ENCODE measurements at regions not wholly inside any gene's neighbourhood (a gene's known extent, or its start where the extent isn't known, plus 50 kb on each side); places are given as distances from the start of the nearest gene placed in this dataset.

DNA sequence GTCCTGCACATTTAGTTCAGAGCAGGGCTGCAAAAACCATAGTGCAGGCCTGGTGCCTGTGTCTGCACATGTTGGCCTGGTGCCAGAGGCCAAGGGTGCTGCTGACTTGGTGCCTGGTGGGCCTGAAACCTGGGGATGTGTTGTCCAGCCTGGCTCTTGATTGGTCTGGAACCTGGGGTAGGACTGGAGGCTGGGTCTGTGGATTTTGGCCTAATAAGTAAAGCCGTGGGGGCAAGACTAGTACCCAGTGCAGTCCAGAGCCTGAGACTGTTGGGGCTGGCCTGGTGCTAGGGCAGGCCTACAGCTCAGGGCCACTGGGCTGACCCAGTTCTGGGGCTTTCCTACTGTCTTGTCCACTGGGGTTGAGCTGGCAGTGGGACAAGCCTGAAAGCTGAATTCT is 817.9 kb downstream of the DNAJB9 start:
- no peak for DNase-seq

DNA sequence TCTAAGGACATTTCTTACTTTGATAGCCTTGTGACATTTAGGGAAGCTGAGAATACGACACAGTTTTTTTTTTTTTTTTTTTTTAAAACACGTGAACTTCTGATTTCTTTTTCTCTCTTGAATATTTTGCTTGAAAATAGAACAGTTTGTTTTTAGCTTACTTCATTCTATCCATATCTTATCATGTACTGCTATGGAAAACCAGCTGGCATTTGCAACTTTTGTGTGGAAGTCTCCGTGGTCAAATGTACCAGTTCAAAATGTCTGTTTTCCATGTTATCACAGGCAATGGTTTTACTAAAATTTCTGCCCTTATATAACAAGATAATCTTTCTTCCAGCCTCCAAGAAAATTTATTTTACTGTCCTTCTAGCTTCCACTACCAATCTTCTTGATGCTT is 821.6 kb downstream of the DNAJB9 start:
- no peaks in the 10 kb centered on the region for H3K4me1 ChIP-seq (ENCODE audit: insufficient read depth, low read length)
- Mint-ChIP-seq H3K4me3 (no peak overlapping the region), H3K27ac (no peak overlapping the region), H3K9me3 (peaks cover 0 to 4% (median 0%) of the 10 kb centered on the region in 8 donors), H3K27me3 (no peaks in the 10 kb centered on the region), H3K36me3 (no peaks in the 10 kb centered on the region), H3K4me1 (no peaks in the 10 kb centered on the region)
- H3K4me3 ChIP-seq (ENCODE audit: low read length in 2 of 2), result no peak overlapping the region
- no peaks in the 10 kb centered on the region for H3K36me3 ChIP-seq (ENCODE audit: insufficient read depth, low read length)
- intact Hi-C loops (cut with micrococcal nuclease), result no loop called here
- no peak for DNase-seq
- no peaks in the 10 kb centered on the region for H3K9me3 ChIP-seq (ENCODE audit: control insufficient read depth in 1 of 2, low read length in 2 of 2)
- no peaks in the 10 kb centered on the region for H3K27me3 ChIP-seq (ENCODE audit: insufficient read depth, low read length)
- CTCF ChIA-PET (ENCODE audit: partially characterized antibody), result no interaction called here
- no peak overlapping the region for H3K27ac ChIP-seq (ENCODE audit: low read depth, low read length)
- POLR2A ChIA-PET (ENCODE audit: partially characterized antibody), result no interaction called here

More for the DNA sequence above, 817.9 kb downstream of the DNAJB9 start:
- no peaks in the 10 kb centered on the region for H3K36me3 Mint-ChIP-seq
- CTCF ChIA-PET (ENCODE audit: partially characterized antibody), result no interaction called here
- H3K9me3 ChIP-seq (ENCODE audit: control insufficient read depth in 1 of 2, low read length in 2 of 2), result no peaks in the 10 kb centered on the region
- no peak overlapping the region for H3K4me3 Mint-ChIP-seq
- peaks cover 0 to 6% (median under 1%) of the 10 kb centered on the region in 8 donors for H3K9me3 Mint-ChIP-seq
- no peaks in the 10 kb centered on the region for H3K36me3 ChIP-seq (ENCODE audit: insufficient read depth, low read length)
- H3K4me1 Mint-ChIP-seq, result no peaks in the 10 kb centered on the region
- H3K4me1 ChIP-seq (ENCODE audit: insufficient read depth, low read length), result no peaks in the 10 kb centered on the region
- H3K27ac ChIP-seq (ENCODE audit: low read depth, low read length), result no peak overlapping the region
- H3K27me3 ChIP-seq (ENCODE audit: insufficient read depth, low read length), result no peaks in the 10 kb centered on the region
- POLR2A ChIA-PET (ENCODE audit: partially characterized antibody), result no interaction called here
- no peak overlapping the region for H3K4me3 ChIP-seq (ENCODE audit: low read length in 2 of 2)
- intact Hi-C loops (cut with micrococcal nuclease), result no loop called here
- H3K27me3 Mint-ChIP-seq, result no peaks in the 10 kb centered on the region
- H3K27ac Mint-ChIP-seq, result no peak overlapping the region

GRCh38 chr7:109402107-109402506 is 832.4 kb downstream of the DNAJB9 start:
- no peaks in the 10 kb centered on the region for H3K27me3 Mint-ChIP-seq
- no peaks in the 10 kb centered on the region for H3K4me1 ChIP-seq (ENCODE audit: insufficient read depth, low read length)
- no peak for DNase-seq
- H3K9me3 Mint-ChIP-seq, result peaks cover 0 to 8% (median under 1%) of the 10 kb centered on the region in 8 donors
- H3K4me1 Mint-ChIP-seq, result no peaks in the 10 kb centered on the region
- H3K36me3 Mint-ChIP-seq, result no peaks in the 10 kb centered on the region
- H3K9me3 ChIP-seq (ENCODE audit: control insufficient read depth in 1 of 2, low read length in 2 of 2), result no peaks in the 10 kb centered on the region
- no peaks in the 10 kb centered on the region for H3K27me3 ChIP-seq (ENCODE audit: insufficient read depth, low read length)
- no peak overlapping the region for H3K4me3 Mint-ChIP-seq
- no peaks in the 10 kb centered on the region for H3K36me3 ChIP-seq (ENCODE audit: insufficient read depth, low read length)
- intact Hi-C loops (cut with micrococcal nuclease), result no loop called here
- ChIA-PET CTCF (ENCODE audit: partially characterized antibody) (no interaction called here), POLR2A (ENCODE audit: partially characterized antibody) (no interaction called here)
- H3K27ac ChIP-seq (ENCODE audit: low read depth, low read length), result no peak overlapping the region
- H3K27ac Mint-ChIP-seq, result no peak overlapping the region
- H3K4me3 ChIP-seq (ENCODE audit: low read length in 2 of 2), result no peak overlapping the region

- no peaks in the 10 kb centered on the region for H3K4me1 Mint-ChIP-seq
- no peak overlapping the region for H3K4me3 Mint-ChIP-seq
- ChIA-PET POLR2A (ENCODE audit: partially characterized antibody) (no interaction called here), CTCF (ENCODE audit: partially characterized antibody) (no interaction called here)
- no peak overlapping the region for H3K27ac Mint-ChIP-seq
- intact Hi-C loops (cut with micrococcal nuclease), result no loop called here
- H3K36me3 Mint-ChIP-seq, result no peaks in the 10 kb centered on the region
- H3K27me3 Mint-ChIP-seq, result no peaks in the 10 kb centered on the region
- Histone ChIP-seq H3K4me3 (ENCODE audit: low read length in 2 of 2) (no peak overlapping the region), H3K27ac (ENCODE audit: low read depth, low read length) (no peak overlapping the region), H3K4me1 (ENCODE audit: insufficient read depth, low read length) (no peaks in the 10 kb centered on the region), H3K9me3 (ENCODE audit: control insufficient read depth in 1 of 2, low read length in 2 of 2) (no peaks in the 10 kb centered on the region), H3K27me3 (ENCODE audit: insufficient read depth, low read length) (no peaks in the 10 kb centered on the region), H3K36me3 (ENCODE audit: insufficient read depth, low read length) (no peaks in the 10 kb centered on the region)
- H3K9me3 Mint-ChIP-seq, result peaks cover 0 to 5% (median 0%) of the 10 kb centered on the region in 8 donors
- DNase-seq, result no peak
These were observed 838.1 kb downstream of the DNAJB9 start for GRCh38 chr7:109407756-109408155.

DNA sequence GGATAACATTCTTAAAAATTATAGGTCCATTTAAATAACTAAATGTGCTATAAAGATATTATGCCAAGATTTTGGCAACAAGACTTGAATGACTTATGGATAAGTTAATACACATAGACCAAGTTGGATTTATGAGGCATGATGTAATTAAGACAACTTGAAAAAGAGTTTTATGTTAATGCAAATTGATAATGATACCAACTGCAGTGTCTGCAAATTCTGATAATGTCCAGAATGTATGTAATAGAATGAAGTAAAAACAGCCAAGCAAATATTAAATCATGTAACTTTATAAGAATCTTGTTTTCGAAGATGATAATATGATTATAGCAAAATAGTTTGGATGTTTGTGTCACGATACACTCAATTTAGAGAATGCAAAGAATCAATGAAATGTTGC is 868.3 kb downstream of the DNAJB9 start:
- intact Hi-C loops (cut with micrococcal nuclease), result no loop called here
- no peaks in the 10 kb centered on the region for H3K36me3 ChIP-seq (ENCODE audit: insufficient read depth, low read length)
- H3K4me1 ChIP-seq (ENCODE audit: insufficient read depth, low read length), result no peaks in the 10 kb centered on the region
- Mint-ChIP-seq H3K4me3 (no peak overlapping the region), H3K27me3 (no peaks in the 10 kb centered on the region), H3K9me3 (peaks cover 0 to 4% (median 0%) of the 10 kb centered on the region in 8 donors), H3K36me3 (no peaks in the 10 kb centered on the region), H3K27ac (no peak overlapping the region), H3K4me1 (no peaks in the 10 kb centered on the region)
- H3K27me3 ChIP-seq (ENCODE audit: insufficient read depth, low read length), result no peaks in the 10 kb centered on the region
- no peak for DNase-seq
- POLR2A ChIA-PET (ENCODE audit: partially characterized antibody), result no interaction called here
- H3K4me3 ChIP-seq (ENCODE audit: low read length in 2 of 2), result no peak overlapping the region
- no peaks in the 10 kb centered on the region for H3K9me3 ChIP-seq (ENCODE audit: control insufficient read depth in 1 of 2, low read length in 2 of 2)
- H3K27ac ChIP-seq (ENCODE audit: low read depth, low read length), result no peak overlapping the region
- CTCF ChIA-PET (ENCODE audit: partially characterized antibody), result no interaction called here

DNA sequence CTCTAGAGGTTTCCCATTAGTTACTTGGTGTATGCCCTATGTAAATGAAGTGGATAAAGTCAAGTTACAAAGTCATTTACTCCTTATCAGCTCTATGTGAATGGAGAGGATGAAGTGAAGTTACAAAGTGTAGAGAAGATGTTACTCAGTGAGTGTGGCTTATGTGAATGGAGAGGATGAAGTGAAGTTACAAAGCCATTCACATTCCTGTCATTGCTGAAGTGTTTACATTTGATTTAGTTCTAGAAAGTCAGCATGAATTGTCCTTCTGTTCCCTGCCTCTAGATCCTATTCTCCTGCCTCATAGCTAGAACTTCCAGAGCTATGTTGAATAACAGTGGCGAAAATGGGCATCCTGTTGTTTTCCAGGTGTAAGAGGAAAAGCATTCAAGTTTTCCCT is 880.1 kb downstream of the DNAJB9 start:
- Mint-ChIP-seq H3K36me3 (no peaks in the 10 kb centered on the region), H3K4me1 (no peaks in the 10 kb centered on the region), H3K4me3 (no peak overlapping the region), H3K27me3 (no peaks in the 10 kb centered on the region), H3K27ac (no peak overlapping the region), H3K9me3 (peaks cover 3 to 9% (median 7%) of the 10 kb centered on the region in 8 donors)
- no peak overlapping the region for H3K4me3 ChIP-seq (ENCODE audit: low read length in 2 of 2)
- no peak for DNase-seq
- CTCF ChIA-PET (ENCODE audit: partially characterized antibody), result no interaction called here
- no peaks in the 10 kb centered on the region for H3K9me3 ChIP-seq (ENCODE audit: control insufficient read depth in 1 of 2, low read length in 2 of 2)
- no peaks in the 10 kb centered on the region for H3K27me3 ChIP-seq (ENCODE audit: insufficient read depth, low read length)
- no peak overlapping the region for H3K27ac ChIP-seq (ENCODE audit: low read depth, low read length)
- POLR2A ChIA-PET (ENCODE audit: partially characterized antibody), result no interaction called here
- H3K36me3 ChIP-seq (ENCODE audit: insufficient read depth, low read length), result no peaks in the 10 kb centered on the region
- intact Hi-C loops (cut with micrococcal nuclease), result no loop called here
- no peaks in the 10 kb centered on the region for H3K4me1 ChIP-seq (ENCODE audit: insufficient read depth, low read length)

GRCh38 chr7:109456116-109456515 is 886.4 kb downstream of the DNAJB9 start:
- Histone ChIP-seq H3K27ac (ENCODE audit: low read depth, low read length) (no peak overlapping the region), H3K36me3 (ENCODE audit: insufficient read depth, low read length) (no peaks in the 10 kb centered on the region), H3K9me3 (ENCODE audit: control insufficient read depth in 1 of 2, low read length in 2 of 2) (no peaks in the 10 kb centered on the region), H3K27me3 (ENCODE audit: insufficient read depth, low read length) (no peaks in the 10 kb centered on the region), H3K4me1 (ENCODE audit: insufficient read depth, low read length) (no peaks in the 10 kb centered on the region), H3K4me3 (ENCODE audit: low read length in 2 of 2) (no peak overlapping the region)
- ChIA-PET POLR2A (ENCODE audit: partially characterized antibody) (no interaction called here), CTCF (ENCODE audit: partially characterized antibody) (no interaction called here)
- intact Hi-C loops (cut with micrococcal nuclease), result no loop called here
- Mint-ChIP-seq H3K36me3 (no peaks in the 10 kb centered on the region), H3K4me3 (no peak overlapping the region), H3K27me3 (no peaks in the 10 kb centered on the region), H3K4me1 (no peaks in the 10 kb centered on the region), H3K27ac (no peak overlapping the region), H3K9me3 (peaks cover 3 to 12% (median 7%) of the 10 kb centered on the region in 8 donors)
- DNase-seq, result no peak

DNA sequence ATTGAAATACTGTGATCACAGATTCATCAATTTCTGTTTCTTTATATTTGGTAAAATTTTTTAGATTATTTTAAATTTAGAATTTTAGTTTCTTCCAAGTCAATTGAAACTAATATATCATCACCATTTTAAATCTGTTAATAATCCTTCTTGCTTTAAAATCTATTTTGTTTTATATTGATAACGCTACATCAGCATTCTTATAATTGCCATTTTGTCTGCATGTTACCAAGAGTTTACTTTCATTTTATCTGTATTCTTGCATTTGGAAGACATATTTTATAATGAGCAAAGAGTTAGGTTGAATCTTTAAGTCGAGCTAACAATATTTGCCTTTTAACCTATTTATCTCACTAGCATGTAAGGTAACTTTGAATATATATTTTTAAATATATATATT is 890.6 kb downstream of the DNAJB9 start:
- no peak overlapping the region for H3K27ac Mint-ChIP-seq
- POLR2A ChIA-PET (ENCODE audit: partially characterized antibody), result no interaction called here
- H3K9me3 Mint-ChIP-seq, result peaks cover 0 to 7% (median 2%) of the 10 kb centered on the region in 8 donors
- Histone ChIP-seq H3K27me3 (ENCODE audit: insufficient read depth, low read length) (no peaks in the 10 kb centered on the region), H3K4me3 (ENCODE audit: low read length in 2 of 2) (no peak overlapping the region), H3K27ac (ENCODE audit: low read depth, low read length) (no peak overlapping the region), H3K4me1 (ENCODE audit: insufficient read depth, low read length) (no peaks in the 10 kb centered on the region), H3K9me3 (ENCODE audit: control insufficient read depth in 1 of 2, low read length in 2 of 2) (no peaks in the 10 kb centered on the region), H3K36me3 (ENCODE audit: insufficient read depth, low read length) (no peaks in the 10 kb centered on the region)
- H3K36me3 Mint-ChIP-seq, result no peaks in the 10 kb centered on the region
- intact Hi-C loops (cut with micrococcal nuclease), result loop anchor here (10.0 kb wide), 1 partner anchor 245 kb away; no protein-coding TSS in a partner anchor
- no peaks in the 10 kb centered on the region for H3K27me3 Mint-ChIP-seq
- DNase-seq, result no peak
- H3K4me3 Mint-ChIP-seq, result no peak overlapping the region
- H3K4me1 Mint-ChIP-seq, result no peaks in the 10 kb centered on the region
- CTCF ChIA-PET (ENCODE audit: partially characterized antibody), result no interaction called here
